Femur (tissue), 1 donor: ENCODE measurements at regions not wholly inside any gene's neighbourhood (a gene's known extent, or its start where the extent isn't known, plus 50 kb on each side); places are given as distances from the start of the nearest gene placed in this dataset.
"Not testable (repeated sequence)": the region's sequence is repeated elsewhere in the genome, so short reads cannot be mapped to it uniquely, and the experiment has no call there.

ENCODE experiments used
- DNase-seq: peaks from one replicate; pipeline ENCODE4 v3.0.0-alpha.2; 2017

DNA sequence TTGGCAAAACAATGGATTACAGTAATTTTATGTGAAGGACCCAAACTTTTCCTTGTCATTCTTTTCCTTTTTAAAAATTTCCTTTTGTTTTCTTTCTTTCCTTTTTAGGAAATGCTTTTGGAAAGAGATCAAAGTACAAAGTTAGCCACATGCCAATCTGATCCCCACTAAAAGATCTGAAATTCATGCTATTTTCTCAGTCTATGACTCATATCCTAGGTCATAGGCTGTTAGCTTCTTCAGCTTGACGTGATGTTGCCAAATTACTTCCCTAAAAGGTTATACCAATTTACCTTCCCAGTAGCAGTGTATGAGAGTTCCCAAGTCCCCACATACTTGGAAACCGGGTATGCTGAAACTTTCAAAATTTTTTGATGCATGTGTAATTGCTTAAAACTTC is 355.3 kb downstream of the INSIG2 start:
- DNase-seq: no peak

DNA sequence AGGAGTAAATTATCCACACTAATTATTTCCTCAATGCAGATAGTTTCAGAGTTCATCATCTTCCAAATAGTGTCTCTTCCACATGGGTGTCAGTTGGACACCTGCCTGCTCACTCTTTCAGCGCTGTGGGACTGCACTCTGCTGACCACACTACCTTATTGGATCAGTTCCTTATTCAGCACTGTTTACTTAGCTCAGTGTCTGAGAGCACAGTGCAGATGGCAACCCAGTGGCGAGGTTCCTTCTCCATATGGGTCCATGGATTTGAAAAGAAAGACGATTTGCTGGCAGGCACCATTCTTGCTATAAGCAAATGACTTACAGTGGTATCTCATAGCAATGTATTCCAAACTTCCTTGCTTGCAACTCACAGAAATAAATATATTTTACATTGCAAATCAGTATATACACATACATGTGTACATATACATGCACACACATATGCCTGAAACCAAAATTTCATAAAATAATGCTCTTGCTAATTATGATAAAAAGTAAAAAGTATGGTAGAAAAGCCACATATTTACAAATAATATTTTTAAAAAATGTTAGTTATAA is 354.8 kb downstream of the INSIG2 start:
- DNase-seq: no peak

DNA sequence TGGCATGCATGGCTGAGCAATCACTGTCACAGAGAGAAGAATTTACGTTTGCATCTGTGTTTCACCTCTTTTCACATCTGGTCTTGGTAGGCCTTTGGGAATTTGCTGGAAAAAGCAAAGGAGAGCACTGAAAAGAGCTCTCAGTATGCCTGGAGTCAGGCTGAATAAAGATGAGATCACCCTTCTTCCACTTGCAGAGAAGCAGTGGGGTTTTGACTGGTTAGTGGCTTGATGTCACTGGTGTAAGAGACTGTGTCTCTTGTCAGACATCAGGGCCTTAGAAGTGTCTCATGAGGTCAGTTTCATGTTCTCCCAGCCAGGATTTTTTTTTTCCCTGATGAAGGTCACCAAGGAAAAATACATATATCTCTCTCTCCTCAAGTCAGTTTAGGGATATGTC is 353.8 kb downstream of the INSIG2 start:
- DNase-seq: no peak

DNA sequence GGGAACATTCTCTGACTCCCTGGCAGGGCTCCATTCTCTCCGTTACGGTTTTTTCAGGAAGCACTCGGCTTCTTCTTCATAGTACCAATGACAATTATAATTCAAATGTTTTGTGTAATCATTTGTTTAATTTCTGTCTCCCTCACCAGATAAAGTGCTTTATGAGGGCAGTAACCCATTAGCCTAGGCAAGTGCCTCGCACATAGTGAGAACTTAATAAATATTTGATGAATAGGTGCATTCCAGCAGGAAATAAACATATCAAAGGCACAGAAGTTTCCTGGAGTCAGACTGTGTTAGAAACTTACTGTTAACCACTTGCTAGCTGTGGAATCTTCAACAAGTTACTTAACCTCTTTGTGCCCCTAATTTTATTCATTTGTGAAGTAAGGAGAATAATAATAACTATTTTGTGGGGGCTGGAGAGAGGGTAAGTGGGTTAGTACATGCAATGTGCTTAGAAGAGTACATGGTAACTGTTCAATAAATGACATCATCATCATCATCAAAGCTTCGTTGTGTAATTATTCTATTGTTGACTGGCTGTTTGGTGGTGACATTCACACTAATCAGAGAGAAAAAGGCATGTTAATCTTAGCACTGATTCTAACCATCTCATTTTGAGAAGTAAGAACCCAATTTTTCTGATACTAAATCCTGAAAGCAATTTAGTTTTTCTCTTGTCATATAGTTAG is 352.3 kb downstream of the INSIG2 start:
- no peak for DNase-seq

DNA sequence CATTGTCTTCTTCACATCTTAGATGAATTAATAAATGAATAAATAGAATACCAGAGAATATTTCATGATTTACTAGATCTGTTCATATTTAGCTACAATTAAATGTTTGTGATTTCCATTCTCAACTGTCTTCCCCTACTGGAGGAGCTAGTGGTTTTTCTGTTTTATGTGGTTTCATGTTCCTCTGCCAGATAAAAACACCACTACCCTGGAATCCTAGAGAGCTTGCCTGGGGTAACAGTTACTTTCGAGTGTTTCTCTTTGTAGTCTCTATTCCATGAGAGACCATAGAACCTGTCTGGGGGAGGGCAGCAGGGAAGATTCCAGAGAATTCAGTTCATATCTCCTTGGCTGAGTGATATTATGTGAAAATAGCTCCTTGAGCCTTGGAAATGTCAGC is 349.2 kb downstream of the INSIG2 start:
- DNase-seq: no peak

DNA sequence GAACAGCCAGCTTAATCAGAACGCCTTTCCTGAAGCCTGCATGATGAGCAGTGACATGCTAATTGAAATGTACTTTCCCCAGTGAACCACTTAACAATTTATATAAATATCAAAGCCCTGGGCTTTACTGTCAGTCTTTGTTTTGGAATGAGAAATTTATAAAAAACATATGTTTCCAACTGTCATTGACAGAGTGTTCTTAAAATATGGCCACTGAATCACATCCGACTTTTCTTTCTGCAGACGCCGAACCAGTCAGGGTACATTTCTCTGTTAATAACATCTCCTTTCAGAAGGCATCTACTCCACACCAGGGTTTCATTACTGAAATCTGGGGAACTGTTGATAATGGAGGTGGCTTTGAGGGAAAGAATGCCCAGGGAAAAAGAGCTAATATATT is 343.7 kb downstream of the INSIG2 start:
- no peak for DNase-seq

DNA sequence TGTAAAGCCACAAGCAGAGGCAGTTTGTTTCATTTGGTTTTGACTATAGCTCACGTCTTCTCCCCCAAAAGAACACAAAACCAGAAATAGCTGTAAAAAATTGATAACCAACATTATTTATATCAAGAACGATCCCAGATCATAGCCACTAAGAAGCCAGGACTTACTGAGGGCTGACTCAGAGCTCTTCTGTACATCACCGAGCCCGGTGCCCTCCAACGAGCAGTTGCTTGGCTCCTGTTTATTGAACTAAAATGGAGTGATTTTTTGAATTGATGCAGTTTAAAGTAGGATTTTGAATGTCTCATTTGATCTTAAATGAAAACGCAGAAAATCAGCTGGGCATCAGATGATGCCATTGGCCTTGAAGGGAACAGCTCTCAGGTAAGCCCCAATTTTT is 343.3 kb downstream of the INSIG2 start:
- DNase-seq: no peak

DNA sequence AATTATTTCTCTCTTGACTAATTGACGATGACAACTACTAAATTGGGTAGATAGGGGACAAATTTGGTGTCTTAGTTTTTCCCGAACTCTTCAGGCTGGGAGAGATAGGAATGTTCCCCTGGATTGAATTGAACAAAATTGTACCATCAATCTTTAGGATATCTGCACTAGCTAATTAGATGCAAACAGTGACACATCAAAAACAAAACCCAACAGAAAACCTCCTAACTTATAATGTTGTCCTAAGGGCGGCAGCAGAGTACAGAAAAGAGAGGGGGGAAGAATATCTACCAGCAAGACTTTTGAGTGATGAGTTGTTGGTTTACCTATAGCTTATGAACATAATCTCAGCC is 342.9 kb downstream of the INSIG2 start:
- no peak for DNase-seq

DNA sequence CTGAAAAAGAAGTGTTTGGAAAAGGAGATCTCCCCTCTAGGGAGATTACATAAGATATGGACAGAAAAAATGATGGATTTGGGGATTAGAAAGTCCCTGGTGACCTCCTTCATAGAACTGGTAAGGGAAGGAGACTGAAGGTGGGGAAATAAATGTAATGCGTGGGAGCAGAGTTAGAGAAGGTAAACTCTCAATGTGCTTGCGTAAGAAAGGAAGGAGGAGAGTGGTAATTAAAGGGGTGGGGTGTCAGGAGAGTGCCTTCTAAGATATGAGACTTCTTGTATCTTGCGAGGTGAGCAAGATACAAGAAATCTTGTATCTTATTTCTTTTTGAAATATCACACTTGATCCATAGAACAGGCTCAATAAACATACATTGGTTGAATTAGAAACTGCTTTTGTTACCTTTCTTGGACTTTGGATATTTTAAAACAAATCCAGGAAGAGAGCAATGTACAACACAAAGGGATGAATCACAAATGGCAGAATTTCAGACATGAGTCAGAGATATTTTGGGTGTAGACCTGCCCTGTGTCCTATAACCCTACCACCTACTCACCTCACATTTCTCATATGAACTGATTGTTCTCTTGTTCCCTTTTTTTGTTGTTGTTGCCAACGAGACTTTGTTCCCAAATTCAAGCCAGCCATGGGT is 342.4 kb downstream of the INSIG2 start:
- DNase-seq: no peak

DNA sequence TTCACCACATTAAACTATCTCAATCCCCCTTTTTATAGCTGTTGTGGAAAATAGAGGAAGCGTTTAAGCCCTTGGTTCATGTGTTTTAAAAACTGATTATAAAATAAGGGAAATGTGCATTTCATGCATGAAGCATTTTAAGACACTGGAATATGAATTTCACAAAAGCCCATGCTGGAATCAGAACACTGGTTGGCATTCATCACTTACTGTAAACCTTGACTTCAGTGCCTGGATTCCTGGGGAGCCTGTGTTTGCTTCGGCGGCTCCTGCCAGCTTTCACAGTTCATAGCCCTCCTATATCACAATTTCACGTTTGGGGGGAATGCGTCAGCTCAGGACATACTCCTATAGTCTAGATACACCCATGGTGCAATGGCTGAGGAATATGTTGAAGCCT is 336.9 kb downstream of the INSIG2 start:
- DNase-seq: no peak

DNA sequence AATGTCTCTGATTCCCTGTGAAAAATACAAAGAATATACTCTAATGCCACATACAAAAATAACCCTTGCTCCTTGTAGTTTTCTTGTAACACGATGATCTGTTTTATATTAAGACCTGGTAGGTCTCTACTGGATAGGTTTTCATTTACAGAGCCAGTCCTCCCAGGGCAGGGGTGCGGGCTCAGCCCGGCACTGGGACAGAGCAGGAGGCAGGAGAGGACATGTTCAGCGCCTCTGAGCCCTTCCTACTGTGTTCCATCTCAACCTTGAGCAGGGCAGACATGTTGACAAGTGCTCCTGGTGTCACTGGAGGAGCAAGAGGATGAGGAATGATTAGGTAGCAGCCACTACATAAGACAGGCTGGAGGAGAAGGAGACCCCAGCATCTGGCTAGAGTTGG is 335.5 kb downstream of the INSIG2 start:
- no peak for DNase-seq

DNA sequence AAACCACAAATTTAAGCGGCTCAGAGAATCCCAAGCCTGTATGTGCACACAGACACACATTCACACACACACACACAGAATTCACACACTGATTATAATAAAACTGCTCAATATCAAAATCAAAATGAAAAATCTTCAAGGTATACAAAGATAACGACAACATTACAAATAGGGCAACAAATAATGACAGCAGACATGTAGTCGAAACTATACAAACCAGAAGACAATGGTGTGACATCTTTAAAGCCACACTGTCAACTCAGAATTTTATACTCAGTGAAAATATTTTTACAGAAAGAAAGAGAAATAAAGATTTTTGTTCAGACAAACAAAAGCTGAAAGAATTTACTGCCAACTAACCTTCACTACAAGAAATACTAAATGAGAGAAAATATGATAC is 333.4 kb downstream of the INSIG2 start:
- no peak for DNase-seq

DNA sequence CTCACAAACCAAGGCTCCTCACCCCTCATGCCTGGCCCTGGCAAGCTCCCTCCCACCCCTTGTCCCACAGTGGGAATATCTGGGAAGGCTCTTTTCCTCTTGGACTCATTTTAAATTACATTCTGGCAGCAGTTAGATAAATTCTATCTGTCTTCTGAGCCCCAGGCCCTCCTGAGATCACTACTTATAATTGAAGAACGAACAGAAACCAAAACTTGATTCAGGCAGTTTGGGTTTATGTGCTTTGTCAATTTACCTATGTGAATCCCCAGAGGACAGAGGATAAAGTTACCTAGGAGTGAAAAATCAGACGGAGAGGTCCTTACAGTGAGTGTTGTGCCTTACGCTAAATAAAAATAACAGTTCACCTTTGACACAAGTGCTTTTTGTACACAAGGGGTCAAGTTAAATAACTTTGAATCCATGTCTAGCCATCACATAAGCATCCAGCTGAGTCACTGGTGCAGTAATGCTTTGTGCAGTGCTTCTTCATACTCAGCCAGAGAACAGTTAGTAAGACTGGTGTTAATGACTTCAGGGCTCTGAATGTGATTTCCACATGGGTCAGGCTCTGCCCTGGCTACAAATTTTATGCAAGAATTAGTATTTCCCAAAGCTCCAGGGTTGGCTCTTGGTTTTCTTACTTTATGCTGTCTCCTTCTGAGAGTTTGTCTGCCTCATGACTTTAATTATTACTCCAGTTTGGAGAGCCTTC is 329.3 kb downstream of the INSIG2 start:
- no peak for DNase-seq

DNA sequence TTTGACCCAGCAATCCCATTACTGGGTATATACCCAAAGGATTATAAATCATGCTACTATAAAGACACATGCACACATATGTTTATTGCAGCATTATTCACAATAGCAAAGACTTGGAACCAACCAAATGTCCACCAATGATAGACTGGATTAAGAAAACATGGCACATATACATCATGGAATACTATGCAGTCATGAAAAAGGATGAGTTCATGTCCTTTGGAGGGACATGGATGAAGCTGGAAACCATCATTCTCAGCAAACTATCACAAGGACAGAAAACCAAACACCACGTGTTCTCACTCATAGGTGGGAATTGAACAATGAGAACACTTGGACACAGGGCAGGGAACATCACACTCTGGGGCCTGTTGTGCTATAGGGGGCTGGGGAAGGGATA is 326.9 kb downstream of the INSIG2 start:
- not testable (repeated sequence) for DNase-seq

DNA sequence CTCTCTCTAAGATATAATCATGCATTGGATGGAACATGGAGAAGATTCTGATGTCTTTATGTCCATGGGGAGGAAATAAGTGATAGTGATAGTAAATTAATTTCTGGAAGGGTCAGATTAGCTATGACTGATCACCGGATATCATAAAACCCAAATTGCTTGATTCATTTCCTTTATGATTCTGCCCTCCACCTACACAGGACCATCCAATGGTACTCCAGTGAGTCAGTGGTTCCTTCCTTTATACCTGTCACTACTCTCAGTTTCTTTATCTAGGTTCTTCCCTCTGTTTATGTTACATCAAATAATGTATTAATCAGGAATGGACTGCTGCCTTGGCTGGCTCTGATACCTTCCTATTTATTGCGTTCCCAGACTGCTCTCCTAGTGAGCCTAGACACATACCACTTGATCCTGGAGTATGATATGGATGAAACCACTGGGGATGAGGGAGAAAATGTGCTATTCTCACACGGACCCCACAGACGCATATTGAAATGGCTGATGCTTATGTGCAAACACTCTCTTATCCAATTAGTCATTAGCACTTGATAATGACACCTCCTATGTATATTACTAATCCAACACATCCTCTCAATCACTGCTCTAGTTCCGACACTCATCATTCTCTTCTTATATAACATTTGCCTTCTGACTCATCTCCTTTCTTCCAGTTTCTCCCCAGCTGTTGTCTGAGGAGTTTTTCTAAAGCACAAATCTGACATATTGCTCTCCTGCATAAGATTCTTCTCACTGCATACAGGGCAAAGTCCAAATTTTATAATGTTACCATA is 315.6 kb downstream of the INSIG2 start:
- no peak for DNase-seq

DNA sequence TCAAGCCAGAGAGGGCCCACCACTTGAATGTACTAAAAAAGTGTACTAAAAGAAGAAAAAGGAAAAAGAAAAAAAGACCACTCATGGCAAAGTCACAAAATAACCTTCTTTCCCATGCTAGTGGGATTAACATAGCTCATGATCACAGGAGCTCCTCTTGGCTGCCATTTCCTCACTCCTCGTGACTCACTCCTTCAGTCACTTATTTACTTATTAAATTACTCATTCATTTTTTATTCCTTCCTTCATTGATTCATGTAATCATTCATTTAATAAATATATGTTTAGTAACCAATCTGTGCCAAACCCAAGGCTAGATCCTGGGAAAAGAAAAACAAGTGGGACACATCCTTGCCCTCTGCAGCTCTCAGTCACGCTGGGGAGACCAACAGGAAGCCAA is 300.5 kb downstream of the INSIG2 start:
- DNase-seq: no peak

DNA sequence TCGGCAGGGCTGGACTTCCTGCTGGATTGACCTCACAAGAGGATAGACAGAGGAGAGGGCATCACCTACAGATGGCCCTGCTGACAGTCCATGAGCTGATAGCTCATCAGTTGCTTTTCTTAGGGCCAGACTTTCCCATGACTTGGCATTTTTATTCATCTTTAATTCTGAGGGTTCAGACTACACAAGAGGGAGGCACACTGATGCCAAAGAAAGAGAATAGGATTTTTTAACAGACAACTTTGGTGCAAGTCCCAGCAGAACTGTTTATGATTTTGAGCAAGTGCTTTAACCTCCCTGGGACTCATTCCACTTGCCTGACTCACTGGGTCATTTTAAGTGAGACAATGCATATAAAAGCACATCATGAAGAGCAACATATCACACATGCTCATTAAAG is 299.2 kb downstream of the INSIG2 start:
- DNase-seq: no peak

DNA sequence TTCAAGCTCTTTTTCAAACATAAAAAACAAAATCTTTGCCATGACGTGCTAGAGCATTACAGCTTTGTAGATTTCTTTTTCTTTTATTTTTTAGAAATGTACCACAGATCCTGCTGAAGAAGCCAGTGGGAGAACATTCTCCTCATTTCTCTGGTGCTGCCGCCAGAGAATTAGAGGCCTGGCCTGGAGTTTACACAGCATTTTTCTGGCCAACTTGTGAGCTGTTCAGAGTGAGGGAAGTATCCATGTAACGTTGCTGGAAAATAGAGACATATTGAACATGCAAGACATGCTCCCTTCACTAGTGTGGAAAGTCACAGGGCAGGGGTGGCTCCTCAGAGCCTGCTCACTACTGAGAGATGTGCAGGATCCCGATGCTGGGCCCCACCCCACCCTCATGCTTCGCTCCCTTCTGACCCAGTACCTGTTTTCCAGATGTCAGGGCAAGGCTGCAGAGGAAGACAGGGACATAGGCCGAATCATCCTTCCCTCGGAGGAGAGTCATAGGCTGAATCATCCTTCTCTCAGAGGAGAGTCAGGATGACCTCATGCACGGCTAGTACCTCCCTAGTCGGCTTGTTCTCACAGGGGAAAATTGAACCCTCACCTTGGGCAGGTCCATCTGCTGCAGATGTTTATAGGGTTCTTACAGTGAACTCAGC is 298.5 kb downstream of the INSIG2 start:
- peak; percentile 31 for DNase-seq

DNA sequence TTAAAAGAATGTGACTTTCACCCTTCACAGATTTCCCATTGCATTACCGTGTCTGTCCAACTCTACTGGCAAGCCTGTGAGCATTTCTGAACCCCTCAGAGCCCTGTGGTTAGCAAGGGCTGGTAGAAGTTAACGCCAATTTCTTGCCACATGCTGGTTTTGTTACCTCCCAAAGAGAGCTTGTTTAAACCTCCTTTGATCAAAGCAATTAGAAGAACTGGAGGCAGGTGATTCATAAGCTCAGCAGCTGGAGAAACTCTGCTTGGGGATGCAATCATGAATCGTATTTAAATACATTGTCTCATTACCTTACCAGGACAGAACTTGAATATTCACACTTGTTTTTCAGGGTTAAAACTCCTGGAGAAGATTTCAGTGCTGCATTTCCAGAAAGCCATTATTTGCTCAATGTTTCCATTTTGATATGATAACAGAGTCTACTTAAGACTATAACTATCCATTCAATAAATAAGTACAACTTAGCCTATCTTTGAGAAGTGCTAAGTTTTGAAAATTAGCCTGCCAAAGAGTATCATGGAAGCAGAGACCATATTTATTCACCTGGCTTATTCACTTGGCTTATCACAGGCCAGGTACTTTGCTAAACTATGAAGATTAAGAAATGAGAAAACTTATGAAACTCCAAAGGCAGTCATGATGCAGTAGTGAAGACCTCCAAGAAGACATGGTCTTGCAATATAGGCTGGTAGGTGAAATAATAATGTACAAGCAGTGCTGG is 292.8 kb downstream of the INSIG2 start:
- no peak for DNase-seq

DNA sequence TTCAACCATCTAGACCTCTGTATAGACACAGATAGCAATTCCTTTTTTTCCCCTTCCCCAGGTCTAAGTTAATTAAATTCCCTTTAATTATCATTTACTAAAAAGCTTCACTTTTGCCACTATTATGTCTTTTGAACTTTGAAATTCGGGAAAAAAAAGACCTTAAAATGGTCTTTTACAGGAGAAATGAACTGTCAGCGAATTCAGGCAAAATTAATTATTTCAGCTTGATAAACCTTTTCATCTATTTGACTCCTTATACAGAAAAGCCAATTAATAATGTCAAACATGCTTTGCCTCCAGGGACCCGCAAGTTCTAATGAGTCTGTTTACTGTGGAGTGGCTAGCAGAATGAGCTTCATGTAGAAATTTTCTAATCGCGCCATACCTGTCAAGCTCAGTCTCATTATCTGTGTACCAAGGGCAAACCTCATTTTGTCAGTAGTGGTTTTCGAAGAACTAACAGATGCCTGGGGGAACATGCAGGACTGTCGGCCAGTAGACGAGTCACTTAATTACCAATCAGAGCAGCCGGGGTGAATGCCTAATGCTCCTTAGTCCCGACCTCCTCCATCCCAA is 287.7 kb downstream of the INSIG2 start:
- DNase-seq: no peak

DNA sequence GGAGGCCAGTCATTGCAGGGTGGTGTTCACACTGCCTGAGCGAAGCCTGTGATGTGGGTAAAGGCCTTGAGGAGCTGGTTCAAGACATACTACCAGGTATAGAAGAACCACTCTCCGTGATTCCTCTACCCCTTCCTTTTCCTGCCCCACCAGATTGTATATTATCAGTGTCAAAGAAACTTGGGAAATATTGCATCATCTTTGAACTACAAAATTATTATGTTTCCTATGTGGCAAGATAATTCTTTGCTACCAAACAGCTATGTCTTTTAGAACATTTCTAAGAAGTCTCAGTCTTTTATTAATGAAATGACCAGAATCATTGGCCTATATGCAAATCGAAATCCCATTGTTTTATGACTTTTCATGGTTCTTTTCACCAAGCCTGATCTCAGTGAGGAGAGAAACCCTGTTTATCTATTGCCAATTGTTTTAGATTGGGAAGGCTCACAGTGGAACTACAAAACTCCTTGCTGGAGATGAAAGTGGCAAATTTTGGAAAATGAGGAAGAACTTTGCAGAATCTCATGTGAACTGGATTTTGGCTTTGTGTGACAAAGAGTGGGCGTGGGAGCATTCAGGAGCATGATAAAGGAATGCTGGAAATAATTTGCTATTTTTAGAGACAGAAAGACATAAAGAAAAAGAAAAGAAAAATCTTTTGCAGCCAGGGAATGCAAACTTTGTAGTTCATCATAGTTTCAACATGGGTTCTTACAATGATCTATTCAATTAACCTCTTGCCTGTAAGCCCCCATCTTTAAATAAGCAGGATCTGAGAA is 286.9 kb downstream of the INSIG2 start:
- no peak for DNase-seq
